Esophagus muscularis mucosa (tissue), 4 donors: ENCODE measurements at regions not wholly inside any gene's neighbourhood (a gene's known extent, or its start where the extent isn't known, plus 50 kb on each side); places are given as distances from the start of the nearest gene placed in this dataset.

Experiments used
- DNase-seq: peaks from one replicate; pipeline ENCODE4 v3.0.0-alpha.2; 2017; ENCODE audit errors: extremely low spot score
- H3K27ac ChIP-seq, 4 donors: fragments of 200-600 bp; sonication (generic); replicated peaks in 1 of 4; 1 replicate in 3 of 4; 2 replicates in 1 of 4; pipeline ENCODE4 v1.5.1; 2016 to 2019; ENCODE audit warnings: mild to moderate bottlenecking in 1 of 4
- H3K27me3 ChIP-seq, 4 donors: fragments of 200-600 bp; sonication (generic); one replicate each; pipeline versions ENCODE4 v1.5.1 to v1.6.0; 2016 to 2019
- H3K36me3 ChIP-seq, 4 donors: fragments of 200-600 bp; sonication (generic); one replicate each; pipeline ENCODE4 v1.5.1; 2016 to 2019
- H3K4me1 ChIP-seq, 4 donors: fragments of 200-600 bp; sonication (generic); one replicate each; pipeline ENCODE4 v1.5.1; 2016 to 2019
- H3K4me3 ChIP-seq, 4 donors: fragments of 200-600 bp; sonication (generic); 1 replicate in 2 of 4; 2 replicates in 2 of 4; pipeline ENCODE4 v1.5.1; 2016 to 2019; ENCODE audit warnings: mild to moderate bottlenecking in 4 of 4, moderate library complexity in 1 of 4
- H3K9me3 ChIP-seq, 4 donors: fragments of 200-600 bp; sonication (generic); 1 replicate in 3 of 4; 2 replicates in 1 of 4; pipeline ENCODE4 v1.5.1; 2016 to 2019
- CTCF ChIP-seq, 3 experiments: fragments of 200-600 bp in 2 of 3; fragments of 450-650 bp in 1 of 3; sonication (generic) in 2 of 3; IDR thresholded peaks; one replicate each; pipeline ENCODE4 v1.5.1; 2017 to 2019; ENCODE audit warnings: antibody characterized with exemption in 3 of 3, mild to moderate bottlenecking in 2 of 3, moderate library complexity in 1 of 3
- EP300 ChIP-seq: sonication (generic); formaldehyde crosslinking; IDR thresholded peaks from one replicate; pipeline ENCODE4 v1.6.1; 2017; ENCODE audit warnings: antibody characterized with exemption
- POLR2A ChIP-seq: fragments of 450-650 bp; IDR thresholded peaks from one replicate; pipeline ENCODE4 v1.6.1; 2017; ENCODE audit warnings: antibody characterized with exemption, moderate library complexity, mild to moderate bottlenecking, low read depth
- POLR2AphosphoS5 ChIP-seq, 2 donors: sonication (generic); formaldehyde crosslinking; IDR thresholded peaks; one replicate each; pipeline ENCODE4 v1.6.1; 2017; ENCODE audit warnings: antibody characterized with exemption in 2 of 2
- WGBS: methylation state at CpG from one replicate; pipeline ENCODE4 v1.1.5; 2018; 5-methylcytosine and 5-hydroxymethylcytosine counted together
- intact Hi-C: fragments of 100-400 bp; cut with DNase I; formaldehyde crosslinking; loops from one replicate; pipeline ENCODE4 v1.15.1; 2023

GRCh38 chr7:155885167-155886155 is 73.2 kb upstream of the SHH start:
- Histone ChIP-seq H3K27ac (no peak overlapping the region), H3K36me3 (no peaks in the 10 kb centered on the region), H3K4me3 (no peak overlapping the region), H3K9me3 (no peaks in the 10 kb centered on the region), H3K27me3 (peaks cover 0 to 8% (median 0%) of the 10 kb centered on the region in 4 donors), H3K4me1 (peaks cover 0 to 6% (median 0%) of the 10 kb centered on the region in 4 donors)
- 51% methylated on average over 24 of the region's 24 CpGs for WGBS
- no peak for TF ChIP-seq CTCF (IDR thresholded peaks at IDR 0.05)
- TF ChIP-seq EP300, result no peak
- TF ChIP-seq POLR2A, result no peak
- TF ChIP-seq POLR2AphosphoS5 (IDR thresholded peaks at IDR 0.05), result no peak
- intact Hi-C loops, result no loop called here
- no peak for DNase-seq

- H3K36me3 ChIP-seq, result no peaks in the 10 kb centered on the region
- TF ChIP-seq EP300 (no peak), POLR2AphosphoS5 (IDR thresholded peaks at IDR 0.05) (no peak), POLR2A (no peak), CTCF (IDR thresholded peaks at IDR 0.05) (no peak)
- peaks cover 0 to 6% (median 0%) of the 10 kb centered on the region in 4 donors for H3K4me1 ChIP-seq
- no peak for DNase-seq
- intact Hi-C loops, result no loop called here
- 87% methylated on average over 20 of the region's 24 CpGs for WGBS
- H3K27me3 ChIP-seq, result peaks cover 0 to 6% (median 0%) of the 10 kb centered on the region in 4 donors
- H3K27ac ChIP-seq, result no peak overlapping the region
- no peak overlapping the region for H3K4me3 ChIP-seq
- no peaks in the 10 kb centered on the region for H3K9me3 ChIP-seq
Measured at GRCh38 chr7:155884225-155885166, 72.2 kb upstream of the SHH start.

GRCh38 chr7:155883491-155884224 is 71.4 kb upstream of the SHH start:
- no peak overlapping the region for H3K27ac ChIP-seq
- no peaks in the 10 kb centered on the region for H3K36me3 ChIP-seq
- 86% methylated on average over 10 of the region's 16 CpGs for WGBS
- DNase-seq, result no peak
- H3K4me1 ChIP-seq, result peaks cover 0 to 6% (median 0%) of the 10 kb centered on the region in 4 donors
- no peak for TF ChIP-seq POLR2AphosphoS5 (IDR thresholded peaks at IDR 0.05)
- no peak for TF ChIP-seq EP300
- no peak for TF ChIP-seq POLR2A
- TF ChIP-seq CTCF (IDR thresholded peaks at IDR 0.05), result no peak
- H3K27me3 ChIP-seq, result no peaks in the 10 kb centered on the region
- H3K4me3 ChIP-seq, result no peak overlapping the region
- intact Hi-C loops, result no loop called here
- no peaks in the 10 kb centered on the region for H3K9me3 ChIP-seq

- TF ChIP-seq POLR2A (no peak), POLR2AphosphoS5 (IDR thresholded peaks at IDR 0.05) (no peak), EP300 (no peak), CTCF (IDR thresholded peaks at IDR 0.05) (no peak)
- Histone ChIP-seq H3K27ac (no peak overlapping the region), H3K27me3 (no peaks in the 10 kb centered on the region), H3K4me3 (no peak overlapping the region), H3K4me1 (peaks cover 0 to 6% (median 0%) of the 10 kb centered on the region in 4 donors), H3K36me3 (no peaks in the 10 kb centered on the region), H3K9me3 (no peaks in the 10 kb centered on the region)
- no peak for DNase-seq
- WGBS, result 85% methylated on average over 5 of the region's 5 CpGs
- intact Hi-C loops, result no loop called here
Measured at GRCh38 chr7:155882596-155882995, 70.3 kb upstream of the SHH start.
